Neural cell (in vitro differentiated cells): ENCODE measurements at regions not wholly inside any gene's neighbourhood (a gene's known extent, or its start where the extent isn't known, plus 50 kb on each side); places are given as distances from the start of the nearest gene placed in this dataset.

Experiments used
- H2AFZ ChIP-seq: fragments of 200-600, 300-800 bp; sonication (generic), shearing (Covaris generic); 2 replicates; pipeline ENCODE4 v1.6.0; 2014; ENCODE audit warnings: low read depth, mild to moderate bottlenecking, antibody characterized with exemption, low read length, moderate library complexity
- H3F3A ChIP-seq: fragments of 200-600 bp; shearing (Covaris generic); 2 replicates; pipeline ENCODE4 v1.6.1; 2016; ENCODE audit warnings: mild to moderate bottlenecking, moderate library complexity, mixed read lengths, antibody characterized with exemption, low read length; ENCODE audit not compliant: insufficient read depth, poor library complexity, severe bottlenecking
- H3K27ac ChIP-seq: fragments of 200-600, 300-800 bp; sonication (generic), shearing (Covaris generic); 2 replicates; pipeline ENCODE4 v1.5.1; 2014; ENCODE audit warnings: mild to moderate bottlenecking, low read length, moderate library complexity
- H3K27me3 ChIP-seq: fragments of 300-800, 200-600 bp; sonication (generic), shearing (Covaris generic); 2 replicates; pipeline ENCODE4 v1.6.0; 2014; ENCODE audit warnings: mild to moderate bottlenecking, low read depth, low read length, moderate library complexity; ENCODE audit not compliant: insufficient read depth
- H3K36me3 ChIP-seq: fragments of 300-800, 200-600 bp; sonication (generic), shearing (Covaris generic); 2 replicates; pipeline ENCODE4 v1.5.1; 2014; ENCODE audit warnings: mild to moderate bottlenecking, antibody characterized with exemption, low read length, moderate library complexity; ENCODE audit not compliant: insufficient read depth
- H3K4me2 ChIP-seq: fragments of 300-800, 200-600 bp; sonication (generic), shearing (Covaris generic); 2 replicates; pipeline ENCODE4 v1.6.0; 2014; ENCODE audit warnings: mild to moderate bottlenecking, low read length
- H3K4me3 ChIP-seq: fragments of 300-800, 200-600 bp; sonication (generic), shearing (Covaris generic); 2 replicates; pipeline ENCODE4 v1.5.1; 2014; ENCODE audit warnings: mild to moderate bottlenecking, low read length, moderate library complexity
- H3K79me2 ChIP-seq: fragments of 200-600 bp; shearing (Covaris generic); replicated peaks from 2 replicates; pipeline ENCODE4 v1.6.0; 2014; ENCODE audit warnings: mild to moderate bottlenecking, low read length, moderate library complexity; ENCODE audit not compliant: insufficient read depth
- H3K9ac ChIP-seq: fragments of 300-800, 200-600 bp; sonication (generic), shearing (Covaris generic); 2 replicates; pipeline ENCODE4 v1.6.1; 2016; ENCODE audit warnings: mild to moderate bottlenecking, low read length, mixed read lengths
- H3K9me2 ChIP-seq: fragments of 200-600 bp; shearing (Covaris generic); 2 replicates; pipeline ENCODE4 v1.6.1; 2016; ENCODE audit warnings: mild to moderate bottlenecking, low read length, mixed read lengths; ENCODE audit not compliant: insufficient read depth
- H3K9me3 ChIP-seq: fragments of 200-600, 300-800 bp; sonication (generic), shearing (Covaris generic); 2 replicates; pipeline ENCODE4 v1.6.1; 2016; ENCODE audit warnings: mild to moderate bottlenecking, mixed run types, low read length, moderate library complexity, mixed read lengths
- H4K20me1 ChIP-seq: fragments of 200-600 bp; shearing (Covaris generic); 2 replicates; pipeline ENCODE4 v1.6.1; 2016; ENCODE audit warnings: mild to moderate bottlenecking, mixed run types; ENCODE audit not compliant: insufficient read depth
- CTCF ChIP-seq: fragments of 450-650 bp; IDR thresholded peaks from 2 replicates; pipeline ENCODE4 v1.5.1; 2014; ENCODE audit warnings: antibody characterized with exemption, mild to moderate bottlenecking, moderate library complexity; ENCODE audit not compliant: poor library complexity, severe bottlenecking
- EP300 ChIP-seq: fragments of 450-650 bp; conservative IDR thresholded peaks from 2 replicates; pipeline ENCODE4 v1.6.1; 2014; ENCODE audit warnings: antibody characterized with exemption, mild to moderate bottlenecking, moderate library complexity; ENCODE audit not compliant: poor library complexity, severe bottlenecking
- EZH2 ChIP-seq: fragments of 200-600, 300-800 bp; shearing (Covaris generic), sonication (generic); IDR thresholded peaks from 2 replicates; pipeline ENCODE4 v1.6.1; 2014; ENCODE audit warnings: antibody characterized with exemption, low read length, borderline replicate concordance, mild to moderate bottlenecking; ENCODE audit not compliant: insufficient read depth, poor library complexity, severe bottlenecking
- MXI1 ChIP-seq: fragments of 450-650 bp; conservative IDR thresholded peaks from 2 replicates; pipeline ENCODE4 v1.6.1; 2014; ENCODE audit warnings: antibody characterized with exemption, mild to moderate bottlenecking; ENCODE audit not compliant: poor library complexity, severe bottlenecking
- POLR2AphosphoS5 ChIP-seq: IDR thresholded peaks from 2 replicates; pipeline ENCODE4 v1.6.1; 2012
- RAD21 ChIP-seq: fragments of 450-650 bp; conservative IDR thresholded peaks from 2 replicates; pipeline ENCODE4 v1.6.1; 2014; ENCODE audit warnings: antibody characterized with exemption, mild to moderate bottlenecking, moderate library complexity
- REST ChIP-seq: IDR thresholded peaks from 2 replicates; pipeline ENCODE4 v1.6.1; 2012; ENCODE audit warnings: borderline replicate concordance
- SMC3 ChIP-seq: fragments of 450-650 bp; conservative IDR thresholded peaks from 2 replicates; pipeline ENCODE4 v1.6.1; 2014; ENCODE audit warnings: antibody characterized with exemption, mild to moderate bottlenecking, moderate library complexity; ENCODE audit not compliant: poor library complexity
- TAF1 ChIP-seq: IDR thresholded peaks from 2 replicates; pipeline ENCODE4 v1.6.1; 2012; ENCODE audit warnings: low read depth

GRCh38 chr1:214898161-214898560, 184.4 kb upstream of the KCNK2 start:
- H3K4me3 ChIP-seq, result no peak overlapping the region
- H3K79me2 ChIP-seq, result no peaks in the 10 kb centered on the region
- H3F3A ChIP-seq, result no peaks in the 10 kb centered on the region
- H3K27me3 ChIP-seq, result no peaks in the 10 kb centered on the region
- no peak overlapping the region for H3K27ac ChIP-seq
- H3K9me2 ChIP-seq, result no peaks in the 10 kb centered on the region
- H4K20me1 ChIP-seq, result no peaks in the 10 kb centered on the region
- no peak for TF ChIP-seq REST
- no peak for TF ChIP-seq EP300
- TF ChIP-seq EZH2, result no peak
- TF ChIP-seq MXI1, result no peak
- no peak for TF ChIP-seq RAD21
- no peak for TF ChIP-seq CTCF
- TF ChIP-seq TAF1, result no peak
- TF ChIP-seq POLR2AphosphoS5, result no peak
- no peak for TF ChIP-seq SMC3
- H3K4me2 ChIP-seq, result no peak overlapping the region
- H3K9ac ChIP-seq, result no peak overlapping the region
- H3K9me3 ChIP-seq, result no peaks in the 10 kb centered on the region
- no peak overlapping the region for H2AFZ ChIP-seq
- no peaks in the 10 kb centered on the region for H3K36me3 ChIP-seq

DNA sequence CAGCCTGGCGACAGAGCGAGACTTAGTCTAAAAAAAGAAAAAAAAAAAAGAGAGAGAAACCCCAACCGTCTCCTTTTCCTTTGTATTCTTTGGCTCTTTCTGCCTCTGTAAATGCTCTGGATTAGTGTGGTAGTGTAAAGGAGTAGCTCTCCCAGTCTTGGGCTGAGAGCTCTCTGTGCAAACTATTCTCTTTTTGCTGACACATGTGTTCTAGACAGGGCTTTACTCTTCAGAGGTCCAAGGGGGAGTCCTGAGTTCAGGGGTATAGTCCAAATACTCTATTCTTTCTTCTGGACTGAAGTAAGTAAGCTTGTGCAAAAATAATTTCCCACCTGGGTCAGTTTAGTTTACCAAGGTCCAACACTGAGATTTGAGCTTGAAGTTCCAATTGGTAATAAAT, 183.8 kb upstream of the KCNK2 start:
- Histone ChIP-seq H3K9me2 (no peaks in the 10 kb centered on the region), H3F3A (no peaks in the 10 kb centered on the region), H3K4me2 (no peak overlapping the region), H3K27ac (no peak overlapping the region), H3K36me3 (no peaks in the 10 kb centered on the region), H3K9ac (no peak overlapping the region), H3K9me3 (no peaks in the 10 kb centered on the region), H3K79me2 (no peaks in the 10 kb centered on the region), H3K27me3 (no peaks in the 10 kb centered on the region), H3K4me3 (no peak overlapping the region), H4K20me1 (no peaks in the 10 kb centered on the region), H2AFZ (no peak overlapping the region)
- TF ChIP-seq CTCF (no peak), EZH2 (no peak), RAD21 (no peak), POLR2AphosphoS5 (no peak), TAF1 (no peak), REST (no peak), EP300 (no peak), SMC3 (no peak)
